ENCODE measurements at regions not wholly inside any gene's neighbourhood (a gene's known extent, or its start where the extent isn't known, plus 50 kb on each side); places are given as distances from the start of the nearest gene placed in this dataset.

- no peaks in the 10 kb centered on the region for H3K4me1 ChIP-seq (ENCODE audit: control insufficient read depth in 1 of 2, insufficient read depth in 2 of 2, low read length in 2 of 2)
- WGBS (ENCODE audit: insufficient coverage) = no CpG with 5 or more reads among the region's 2 CpGs
- no peak for DNase-seq
- TF ChIP-seq CTCF (IDR thresholded peaks at IDR 0.05) = no peak
- no peaks in the 10 kb centered on the region for H3K4me1 Mint-ChIP-seq
- H3K27me3 Mint-ChIP-seq (ENCODE audit: low read depth in 3 of 3) = peaks cover 0 to 2% (median 0%) of the 10 kb centered on the region in 3 donors
- H3K9ac ChIP-seq (ENCODE audit: insufficient read depth, low read length, poor library complexity, severe bottlenecking) = no peak overlapping the region
- H3K36me3 ChIP-seq (replicated peaks in 1 of 2; ENCODE audit: control insufficient read depth in 1 of 2, insufficient read depth in 2 of 2, low read length in 2 of 2) = no peaks in the 10 kb centered on the region
- peak overlapping the region in 1 of 7 donors; percentile 9 for H3K27ac Mint-ChIP-seq
- peaks cover 0 to 7% of the 10 kb centered on the region in 2 donors for H3K9me3 ChIP-seq (replicated peaks in 1 of 2; ENCODE audit: control insufficient read depth in 1 of 2, insufficient read depth in 1 of 2, low read length in 2 of 2)
- H4K20me1 ChIP-seq (ENCODE audit: insufficient read depth, low read length) = no peaks in the 10 kb centered on the region
- no peaks in the 10 kb centered on the region for H3K36me3 Mint-ChIP-seq
- H3K27me3 ChIP-seq (ENCODE audit: control insufficient read depth in 2 of 2, insufficient read depth in 2 of 2, low read length in 2 of 2) = no peaks in the 10 kb centered on the region
- H3K79me2 ChIP-seq (ENCODE audit: insufficient read depth, low read length) = no peaks in the 10 kb centered on the region
- no peak overlapping the region for H3K4me2 ChIP-seq (replicated peaks; ENCODE audit: extremely low read depth, low read length, poor library complexity, severe bottlenecking)
- H3K4me3 Mint-ChIP-seq = no peak overlapping the region
- H3K9me3 Mint-ChIP-seq = peaks cover 0 to 4% (median 0%) of the 10 kb centered on the region in 7 donors
- H3K4me3 ChIP-seq (replicated peaks in 1 of 3; ENCODE audit: low read depth in 2 of 3, low read length in 3 of 3) = no peak overlapping the region
- H2AFZ ChIP-seq (ENCODE audit: insufficient read depth, low read depth, low read length, poor library complexity, severe bottlenecking) = no peak overlapping the region
- intact Hi-C loops (cut with micrococcal nuclease) = no loop called here
- H3K27ac ChIP-seq (ENCODE audit: low read depth in 1 of 2, low read length in 2 of 2) = no peak overlapping the region
Observed at GRCh38 chr13:73422973-73423372, 364.2 kb downstream of the KLF5 start.

- Histone ChIP-seq H3K36me3 (replicated peaks in 1 of 2; ENCODE audit: control insufficient read depth in 1 of 2, insufficient read depth in 2 of 2, low read length in 2 of 2) (no peaks in the 10 kb centered on the region), H3K4me3 (replicated peaks in 1 of 3; ENCODE audit: low read depth in 2 of 3, low read length in 3 of 3) (no peak overlapping the region), H2AFZ (ENCODE audit: insufficient read depth, low read depth, low read length, poor library complexity, severe bottlenecking) (no peak overlapping the region), H3K9me3 (replicated peaks in 1 of 2; ENCODE audit: control insufficient read depth in 1 of 2, insufficient read depth in 1 of 2, low read length in 2 of 2) (peaks cover 0 to 7% of the 10 kb centered on the region in 2 donors), H3K4me1 (ENCODE audit: control insufficient read depth in 1 of 2, insufficient read depth in 2 of 2, low read length in 2 of 2) (no peaks in the 10 kb centered on the region), H3K27me3 (ENCODE audit: control insufficient read depth in 2 of 2, insufficient read depth in 2 of 2, low read length in 2 of 2) (no peaks in the 10 kb centered on the region), H3K27ac (ENCODE audit: low read depth in 1 of 2, low read length in 2 of 2) (no peak overlapping the region), H3K9ac (ENCODE audit: insufficient read depth, low read length, poor library complexity, severe bottlenecking) (no peak overlapping the region), H3K4me2 (replicated peaks; ENCODE audit: extremely low read depth, low read length, poor library complexity, severe bottlenecking) (no peak overlapping the region), H4K20me1 (ENCODE audit: insufficient read depth, low read length) (no peaks in the 10 kb centered on the region), H3K79me2 (ENCODE audit: insufficient read depth, low read length) (no peaks in the 10 kb centered on the region)
- H3K4me1 Mint-ChIP-seq = no peaks in the 10 kb centered on the region
- whole genome bisulfite sequencing (ENCODE audit: insufficient coverage) = 100% methylated on average over 1 of the region's 7 CpGs
- no peak overlapping the region for H3K27ac Mint-ChIP-seq
- intact Hi-C loops (cut with micrococcal nuclease) = no loop called here
- peaks cover 0 to 4% (median 0%) of the 10 kb centered on the region in 7 donors for H3K9me3 Mint-ChIP-seq
- H3K36me3 Mint-ChIP-seq = no peaks in the 10 kb centered on the region
- peaks cover 0 to 2% (median 0%) of the 10 kb centered on the region in 3 donors for H3K27me3 Mint-ChIP-seq (ENCODE audit: low read depth in 3 of 3)
- no peak overlapping the region for H3K4me3 Mint-ChIP-seq
- DNase-seq = no peak
- TF ChIP-seq CTCF (IDR thresholded peaks at IDR 0.05) = no peak
Observed at GRCh38 chr13:73421310-73421912, 362.6 kb downstream of the KLF5 start.

All from CD14-positive monocyte (primary cell).